GM18868 (cell line): ENCODE measurements at regions not wholly inside any gene's neighbourhood (a gene's known extent, or its start where the extent isn't known, plus 50 kb on each side); places are given as distances from the start of the nearest gene placed in this dataset.
"Not testable (repeated sequence)": the region's sequence is repeated elsewhere in the genome, so short reads cannot be mapped to it uniquely, and the experiment has no call there.

Experiments used
- ATAC-seq: cut with Tn5 transposase; IDR thresholded peaks from one replicate; pipeline ENCODE4 v1.9.1; 2021; ENCODE audit warnings: mild to moderate bottlenecking, moderate library complexity; ENCODE audit not compliant: unreplicated experiment

- ATAC-seq, result no peak
These were observed 109.4 kb upstream of the CCN2 start for GRCh38 chr6:132060591-132060990.

- no peak for ATAC-seq
These were observed 107.8 kb upstream of the CCN2 start for GRCh38 chr6:132058975-132059374.

- ATAC-seq, result no peak
These were observed 103.4 kb upstream of the CCN2 start for GRCh38 chr6:132054525-132054924.

GRCh38 chr6:132053511-132053910, 102.3 kb upstream of the CCN2 start:
- no peak for ATAC-seq

DNA sequence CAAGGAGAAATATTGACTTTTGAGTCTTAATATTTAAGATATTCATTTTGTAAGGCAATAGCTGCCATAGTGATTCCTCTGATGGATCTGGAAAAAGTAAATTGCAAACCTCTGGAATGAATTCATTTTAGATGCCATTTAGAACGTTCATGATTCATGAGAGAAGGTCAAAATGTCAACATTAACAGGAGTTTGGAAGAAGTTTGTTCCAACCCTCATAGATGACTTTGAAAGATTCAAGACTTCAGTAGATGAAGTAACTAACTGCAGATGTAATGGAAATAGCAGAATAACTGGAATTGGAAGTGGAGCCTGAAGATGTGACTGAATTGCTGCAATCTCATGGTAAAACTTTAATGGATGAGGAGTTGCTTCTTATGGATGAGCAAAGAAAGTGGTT, 100.9 kb upstream of the CCN2 start:
- no peak for ATAC-seq

DNA sequence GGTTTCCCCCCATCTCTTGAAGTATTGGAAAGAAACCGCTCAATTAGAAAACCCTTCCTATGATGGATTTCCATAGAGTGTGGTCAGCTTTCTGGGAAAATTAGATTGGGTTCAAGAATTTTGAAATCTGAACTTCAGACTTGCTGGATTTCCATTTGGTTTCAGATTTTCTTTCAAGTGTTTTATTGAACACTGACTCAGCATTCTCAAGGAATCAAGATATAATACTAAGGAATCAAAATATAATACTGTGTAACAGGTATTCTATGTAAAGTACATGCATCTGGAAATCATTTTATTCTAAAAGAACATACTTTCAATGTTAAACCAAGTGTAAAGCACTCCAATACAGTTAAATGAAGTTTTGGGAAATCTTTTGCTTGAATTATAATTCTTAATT, 94.7 kb upstream of the CCN2 start:
- ATAC-seq, result no peak

DNA sequence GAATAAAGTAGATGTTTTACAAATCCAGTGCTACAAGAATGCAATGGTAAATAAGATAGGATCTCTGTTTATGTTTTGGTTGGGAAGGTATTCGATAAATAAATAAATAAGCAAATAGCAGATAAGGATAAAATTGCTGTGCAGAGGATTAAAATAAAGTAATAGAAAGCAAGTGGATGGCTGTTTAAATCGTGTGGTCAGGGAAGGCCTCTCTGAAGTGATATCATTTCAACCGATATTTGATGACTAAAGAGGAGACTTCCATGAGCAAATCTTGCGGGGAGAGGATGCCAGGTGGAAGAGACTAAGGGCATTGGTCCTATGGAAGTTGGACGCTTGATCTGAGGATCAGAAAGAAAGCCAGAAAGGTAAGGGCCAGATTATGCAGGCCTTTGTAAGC, 92.0 kb upstream of the CCN2 start:
- no peak for ATAC-seq

DNA sequence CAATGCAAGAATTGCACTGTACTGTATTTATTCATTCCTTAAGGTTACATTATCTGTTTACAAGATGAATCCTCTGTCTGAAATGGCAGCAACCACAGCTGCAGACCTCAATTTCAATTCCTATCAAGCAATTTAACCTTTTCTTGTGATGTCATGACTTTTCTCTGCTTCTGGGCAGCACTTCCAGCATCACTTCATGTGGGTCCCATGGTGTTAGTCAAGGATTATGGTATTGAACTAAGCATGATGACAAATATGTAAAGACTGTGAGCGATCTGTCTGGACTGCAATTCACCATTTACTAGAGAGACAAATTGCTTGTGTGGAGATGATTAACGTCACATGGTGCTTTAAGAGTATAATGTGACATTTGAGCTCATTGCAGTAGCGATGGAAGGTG, 90.5 kb upstream of the CCN2 start:
- no peak for ATAC-seq

DNA sequence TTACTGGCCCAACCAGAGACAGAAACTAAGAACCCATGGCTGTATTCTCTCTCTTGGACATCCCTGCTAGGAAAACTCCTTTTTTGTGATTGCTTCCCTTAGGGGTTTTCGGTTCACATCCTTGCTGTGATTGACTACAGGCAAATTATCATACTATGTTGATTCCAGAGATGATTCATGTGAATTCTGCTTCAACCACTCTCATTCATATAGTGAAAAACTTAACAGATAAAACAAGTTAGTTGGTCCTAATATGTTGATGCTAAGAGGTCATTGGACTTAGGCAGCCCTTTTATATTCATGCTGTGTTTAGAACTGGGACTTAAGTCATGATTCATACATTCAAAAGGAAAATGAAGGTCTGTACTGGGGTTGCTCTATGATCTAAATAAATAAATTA, 76.9 kb upstream of the CCN2 start:
- no peak for ATAC-seq

DNA sequence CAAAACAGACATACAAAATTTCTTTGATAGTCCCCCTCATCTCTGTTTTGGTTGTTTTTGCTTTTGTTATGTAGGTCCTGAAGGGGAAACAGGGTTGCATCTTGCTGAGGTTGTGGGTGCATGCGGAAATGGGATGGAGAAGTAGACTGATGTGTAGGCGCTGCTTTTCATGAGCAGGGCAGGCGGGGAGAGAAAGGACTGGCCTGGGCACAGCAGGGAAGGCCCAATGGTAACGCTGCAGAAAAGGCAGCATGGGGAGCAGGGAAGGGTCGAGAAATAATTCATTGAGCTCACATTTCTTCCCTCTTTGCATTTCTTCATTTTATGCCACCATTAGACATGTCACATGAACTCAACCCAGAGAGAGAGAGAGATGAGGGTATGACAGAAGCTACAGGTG, 74.3 kb upstream of the CCN2 start:
- ATAC-seq, result no peak

GRCh38 chr6:132023490-132023889, 72.3 kb upstream of the CCN2 start:
- no peak for ATAC-seq

DNA sequence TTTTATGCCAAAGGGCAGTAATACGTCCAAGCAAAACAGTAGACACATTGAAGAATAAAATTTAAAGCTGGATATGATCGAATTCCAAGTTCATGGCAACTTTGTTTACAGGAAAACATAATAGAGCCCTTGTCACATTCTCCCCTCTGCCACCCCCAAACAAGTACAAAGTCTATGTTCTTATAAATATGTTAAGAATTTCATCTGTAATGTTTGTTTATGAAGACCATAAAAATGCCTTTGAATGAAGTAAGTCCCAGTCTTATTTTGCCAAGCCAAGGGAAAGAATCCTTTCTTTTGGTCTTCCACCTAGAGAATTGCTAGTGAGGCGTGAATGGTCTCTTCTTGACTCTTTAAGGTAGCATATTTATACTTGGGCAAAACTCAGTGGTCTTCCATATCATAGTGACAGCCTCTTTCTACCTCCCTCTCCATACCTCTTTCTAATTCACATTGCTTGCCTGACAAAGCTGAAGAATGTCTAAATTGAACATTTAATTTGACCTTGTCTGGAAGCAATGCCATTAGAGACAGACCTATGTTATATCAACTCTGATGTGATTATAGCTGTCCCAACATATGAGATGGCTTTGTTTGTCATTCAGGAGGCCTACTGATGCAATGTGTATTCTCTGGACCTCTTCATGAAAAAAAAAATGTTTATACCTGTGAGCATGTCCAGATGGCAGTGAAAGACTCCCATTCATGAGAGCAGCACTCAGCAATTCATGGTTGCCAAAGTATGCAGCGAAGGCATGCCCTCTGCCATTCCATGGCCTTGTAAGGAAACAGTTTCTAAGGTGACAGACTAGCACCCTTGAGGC, 70.6 kb upstream of the CCN2 start:
- no peak for ATAC-seq

DNA sequence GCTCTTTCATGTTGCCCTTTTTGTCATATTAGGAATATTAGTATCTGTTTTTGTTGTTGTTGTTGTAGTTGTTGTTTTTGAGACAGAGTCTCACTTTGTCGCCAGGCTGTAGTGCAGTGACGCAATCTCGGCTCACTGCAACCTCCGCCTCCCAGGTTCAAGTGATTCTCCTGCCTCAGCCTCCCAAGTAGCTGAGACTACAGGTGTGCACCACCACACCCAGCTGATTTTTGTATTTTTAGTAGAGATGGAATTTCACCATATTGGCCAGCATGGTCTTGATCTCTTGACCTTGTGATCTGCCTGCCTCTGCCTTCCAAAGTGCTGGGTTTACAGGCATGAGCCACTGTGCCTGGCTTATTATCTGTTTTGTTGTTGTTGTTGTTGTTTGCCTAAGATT, 69.7 kb upstream of the CCN2 start:
- not testable (repeated sequence) for ATAC-seq

DNA sequence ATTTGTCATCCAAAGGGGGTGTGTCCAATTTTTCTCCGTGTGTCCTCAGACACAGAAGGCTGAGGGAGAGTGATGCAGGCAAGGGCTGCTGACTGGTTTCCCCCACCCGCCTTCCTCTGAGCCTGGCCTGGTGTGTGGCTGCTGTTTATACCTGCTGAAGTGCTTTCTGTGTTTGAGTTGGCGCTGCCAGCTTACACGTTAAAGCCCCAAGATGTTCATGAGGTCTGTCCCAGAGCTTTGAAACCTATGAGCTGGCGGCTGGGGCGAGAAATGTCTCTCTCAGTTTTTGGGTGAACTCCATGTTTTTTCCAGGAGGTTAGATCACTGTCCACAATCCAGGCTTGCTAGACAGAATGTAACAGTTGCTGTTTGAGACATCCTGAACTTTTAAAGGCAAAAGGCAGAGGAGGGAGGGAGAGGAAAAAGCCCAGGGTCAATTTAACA, 69.0 kb upstream of the CCN2 start:
- no peak for ATAC-seq

DNA sequence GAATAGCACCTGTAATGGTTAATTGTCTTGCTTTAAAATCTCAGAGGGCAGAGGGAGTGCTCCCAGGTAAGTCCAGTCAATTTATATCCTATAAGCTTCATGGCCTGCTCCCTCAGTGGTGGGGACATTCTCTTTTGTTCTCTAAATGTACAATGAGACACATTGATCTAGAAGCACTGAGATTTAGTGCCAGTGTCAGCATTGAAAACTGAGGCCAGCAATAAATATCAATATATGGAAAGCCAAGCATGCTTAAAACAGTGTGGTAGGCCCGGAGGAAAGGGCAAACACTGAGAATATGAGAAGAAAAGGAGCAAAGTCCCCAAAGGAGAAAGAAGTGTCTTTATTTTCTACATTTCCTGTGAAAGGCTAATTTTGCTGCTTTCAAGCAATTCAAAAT, 68.4 kb upstream of the CCN2 start:
- ATAC-seq, result no peak

GRCh38 chr6:132017942-132018341, 66.8 kb upstream of the CCN2 start:
- ATAC-seq, result no peak

- ATAC-seq, result no peak
These were observed 65.2 kb upstream of the CCN2 start for GRCh38 chr6:132016396-132016795.

DNA sequence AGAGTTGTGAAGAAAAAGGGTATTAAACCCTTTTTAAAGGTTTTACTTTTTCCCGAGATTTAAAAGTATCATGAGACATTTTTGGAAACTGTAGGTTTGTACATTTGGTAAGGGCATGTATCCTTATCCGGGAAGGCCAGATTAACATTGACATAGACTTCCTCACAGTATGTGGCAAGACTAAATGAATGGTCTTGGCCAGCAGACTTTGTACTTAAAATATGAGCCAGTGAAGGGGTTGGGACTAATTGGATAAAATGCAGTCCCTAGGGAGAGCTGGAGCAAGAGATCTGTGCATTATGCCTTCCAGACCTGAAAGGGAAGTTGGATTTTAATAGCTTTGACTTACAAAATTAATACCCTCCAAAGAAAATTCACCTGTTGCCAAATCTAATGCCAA, 60.4 kb upstream of the CCN2 start:
- no peak for ATAC-seq

GRCh38 chr6:132009175-132009574, 58.0 kb upstream of the CCN2 start:
- no peak for ATAC-seq

DNA sequence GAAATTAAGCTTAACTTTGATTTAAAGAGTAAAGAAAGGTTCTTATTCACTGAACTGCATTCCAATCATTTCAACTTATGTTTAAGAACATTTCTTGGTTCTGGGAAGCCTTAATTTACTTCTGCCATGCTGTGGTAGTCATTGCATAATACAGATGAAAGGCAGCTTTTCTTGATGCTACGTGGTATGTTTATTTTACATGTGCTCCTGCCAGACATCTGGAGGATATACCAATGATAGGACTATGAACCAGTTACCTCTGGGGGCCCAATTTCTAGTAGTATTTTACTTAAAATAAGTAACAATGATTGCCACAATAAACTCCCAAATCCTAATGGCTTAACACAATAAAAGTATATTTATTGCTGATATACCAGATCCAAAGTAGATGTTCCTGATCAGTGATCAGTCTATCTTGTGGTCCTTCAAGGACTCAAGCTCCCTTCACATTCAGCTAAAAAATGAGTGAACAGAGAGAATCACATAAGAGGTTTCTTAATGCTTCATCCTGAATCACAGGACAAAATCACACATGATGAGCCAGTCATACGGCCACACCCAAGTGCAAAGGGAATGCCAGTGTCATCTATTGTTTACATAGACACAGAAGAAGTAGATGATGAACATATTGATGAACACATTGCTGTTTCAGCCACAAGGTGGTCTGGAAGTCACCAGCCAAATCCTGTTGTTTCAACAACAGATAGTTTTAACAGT, 56.5 kb upstream of the CCN2 start:
- no peak for ATAC-seq

DNA sequence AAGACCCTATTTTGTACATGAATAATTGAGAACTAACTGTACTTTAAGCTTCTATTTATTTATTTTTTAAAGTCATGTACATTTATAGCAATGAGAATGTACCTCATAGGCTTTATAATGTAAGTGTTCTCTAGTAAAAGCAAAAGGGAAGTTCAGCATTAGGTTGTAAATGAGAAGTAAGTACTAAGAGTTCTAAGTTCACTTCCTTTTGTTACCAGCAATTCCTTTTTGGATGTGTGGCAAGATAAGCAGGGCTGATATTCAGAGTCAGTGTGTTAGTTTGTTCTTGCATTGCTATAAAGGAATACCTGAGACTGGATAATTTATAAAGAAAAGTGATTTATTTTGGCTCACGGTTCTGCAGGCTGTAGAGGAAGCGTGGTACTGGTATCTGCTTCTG, 54.0 kb upstream of the CCN2 start:
- no peak for ATAC-seq

DNA sequence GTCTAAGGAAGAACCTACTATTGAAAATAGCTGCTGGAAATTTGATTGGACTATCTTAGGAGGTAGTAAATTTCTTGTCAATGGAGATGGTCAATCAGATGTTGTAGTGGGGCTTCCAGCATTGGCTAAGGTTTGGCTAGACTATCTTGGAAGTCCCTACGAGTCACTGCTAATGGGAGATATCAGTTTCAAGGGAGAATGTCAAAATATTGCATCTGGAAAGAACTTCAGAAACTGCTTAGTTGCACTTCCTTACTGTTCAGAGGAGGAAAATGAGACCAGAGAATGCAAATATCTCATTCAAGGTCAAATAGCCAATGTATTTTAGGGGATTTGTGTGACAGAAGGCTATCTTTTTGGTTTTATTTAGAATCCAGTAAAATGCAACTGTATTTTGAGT, 53.5 kb upstream of the CCN2 start:
- no peak for ATAC-seq
